Activated CD8-positive, alpha-beta T cell treated with anti-CD3 and anti-CD28 coated beads, Interleukin-2, amount 10 ng/mL, durations not matched to agents 7 days and 5 days (primary cell): ENCODE measurements at regions not wholly inside any gene's neighbourhood (a gene's known extent, or its start where the extent isn't known, plus 50 kb on each side); places are given as distances from the start of the nearest gene placed in this dataset.

Source experiments
- ATAC-seq: fragments of 150-1000 bp; cut with Tn5 transposase; one replicate; pipeline ENCODE4 v1.10.0; 2021; ENCODE audit warnings: moderate library complexity
- CTCF ChIA-PET: fragments of 350-600 bp; sonication (Branson Sonifier 250); formaldehyde crosslinking; loops from one replicate; lab custom pipeline; 2021; ENCODE audit warnings: antibody characterized with exemption; lab: Charles Lee
- POLR2A ChIA-PET: fragments of 350-600 bp; sonication (Branson Sonifier 250); formaldehyde crosslinking; loops from one replicate; lab custom pipeline; 2021; ENCODE audit warnings: antibody characterized with exemption; lab: Charles Lee
- DNase-seq: peaks from one replicate; pipeline ENCODE4 v3.0.0-alpha.2; 2020
- H3K27ac Mint-ChIP-seq: one replicate; pipeline ENCODE4 v1.8.0; 2021; ENCODE audit warnings: mild to moderate bottlenecking, mixed read lengths
- H3K27me3 Mint-ChIP-seq: one replicate; pipeline ENCODE4 v1.8.0; 2021; ENCODE audit warnings: low read depth, mixed read lengths
- H3K36me3 Mint-ChIP-seq: one replicate; pipeline ENCODE4 v1.8.0; 2021; ENCODE audit warnings: low read depth, mixed read lengths
- H3K4me1 Mint-ChIP-seq: one replicate; pipeline ENCODE4 v1.8.0; 2021; ENCODE audit warnings: low read depth, mixed read lengths
- H3K4me3 Mint-ChIP-seq: one replicate; pipeline ENCODE4 v1.8.0; 2021; ENCODE audit warnings: mild to moderate bottlenecking, mixed read lengths
- H3K9me3 Mint-ChIP-seq: one replicate; pipeline ENCODE4 v1.8.0; 2022; ENCODE audit warnings: mixed read lengths; ENCODE audit not compliant: insufficient read depth

- H3K4me3 Mint-ChIP-seq: no peak overlapping the region
- no peak for ATAC-seq
- ChIA-PET CTCF (no interaction called here), POLR2A (no interaction called here)
- no peaks in the 10 kb centered on the region for H3K36me3 Mint-ChIP-seq
- DNase-seq: no peak
- H3K9me3 Mint-ChIP-seq: no peaks in the 10 kb centered on the region
- H3K27me3 Mint-ChIP-seq: no peaks in the 10 kb centered on the region
- H3K27ac Mint-ChIP-seq: no peak overlapping the region
- H3K4me1 Mint-ChIP-seq: no peaks in the 10 kb centered on the region
These were observed 189.0 kb upstream of the MCTP2 start for GRCh38 chr15:94042180-94042928.

GRCh38 chr15:94041746-94042145 lies 189.6 kb upstream of the MCTP2 start:
- H3K4me1 Mint-ChIP-seq: no peaks in the 10 kb centered on the region
- H3K36me3 Mint-ChIP-seq: no peaks in the 10 kb centered on the region
- H3K27ac Mint-ChIP-seq: no peak overlapping the region
- H3K4me3 Mint-ChIP-seq: no peak overlapping the region
- POLR2A ChIA-PET: no interaction called here
- CTCF ChIA-PET: no interaction called here
- DNase-seq: no peak
- no peaks in the 10 kb centered on the region for H3K9me3 Mint-ChIP-seq
- no peaks in the 10 kb centered on the region for H3K27me3 Mint-ChIP-seq
- ATAC-seq: no peak

GRCh38 chr15:94040541-94041248 lies 190.7 kb upstream of the MCTP2 start:
- ChIA-PET POLR2A (no interaction called here), CTCF (no interaction called here)
- no peak overlapping the region for H3K4me3 Mint-ChIP-seq
- no peak overlapping the region for H3K27ac Mint-ChIP-seq
- no peaks in the 10 kb centered on the region for H3K27me3 Mint-ChIP-seq
- ATAC-seq (no peak), DNase-seq (no peak)
- H3K4me1 Mint-ChIP-seq: no peaks in the 10 kb centered on the region
- no peaks in the 10 kb centered on the region for H3K9me3 Mint-ChIP-seq
- no peaks in the 10 kb centered on the region for H3K36me3 Mint-ChIP-seq

- no peaks in the 10 kb centered on the region for H3K4me1 Mint-ChIP-seq
- ChIA-PET CTCF (no interaction called here), POLR2A (no interaction called here)
- DNase-seq: no peak
- no peak overlapping the region for H3K4me3 Mint-ChIP-seq
- no peaks in the 10 kb centered on the region for H3K36me3 Mint-ChIP-seq
- peaks cover 2% of the 10 kb centered on the region for H3K27me3 Mint-ChIP-seq
- no peak overlapping the region for H3K27ac Mint-ChIP-seq
- no peak for ATAC-seq
- H3K9me3 Mint-ChIP-seq: no peaks in the 10 kb centered on the region
These were observed 195.2 kb upstream of the MCTP2 start for GRCh38 chr15:94036156-94036555.

- H3K4me1 Mint-ChIP-seq: no peaks in the 10 kb centered on the region
- CTCF ChIA-PET: no interaction called here
These were observed 197.7 kb upstream of the MCTP2 start for GRCh38 chr15:94033683-94034020.

GRCh38 chr15:94033014-94033682 lies 198.2 kb upstream of the MCTP2 start:
- Mint-ChIP-seq H3K9me3 (no peaks in the 10 kb centered on the region), H3K4me1 (no peaks in the 10 kb centered on the region), H3K36me3 (no peaks in the 10 kb centered on the region), H3K27ac (no peak overlapping the region), H3K4me3 (no peak overlapping the region), H3K27me3 (peaks cover 2% of the 10 kb centered on the region)
- ATAC-seq (no peak), DNase-seq (no peak)
- ChIA-PET CTCF (no interaction called here), POLR2A (no interaction called here)

More at GRCh38 chr15:94033683-94034020, 197.7 kb upstream of the MCTP2 start:
- POLR2A ChIA-PET: no interaction called here
- DNase-seq: no peak
- ATAC-seq: no peak
- Mint-ChIP-seq H3K27ac (no peak overlapping the region), H3K27me3 (peaks cover 2% of the 10 kb centered on the region), H3K9me3 (no peaks in the 10 kb centered on the region), H3K4me3 (no peak overlapping the region), H3K36me3 (no peaks in the 10 kb centered on the region)

GRCh38 chr15:94032571-94032970 lies 198.8 kb upstream of the MCTP2 start:
- DNase-seq (no peak), ATAC-seq (no peak)
- ChIA-PET POLR2A (no interaction called here), CTCF (no interaction called here)
- Mint-ChIP-seq H3K9me3 (no peaks in the 10 kb centered on the region), H3K36me3 (no peaks in the 10 kb centered on the region), H3K4me1 (no peaks in the 10 kb centered on the region), H3K27ac (no peak overlapping the region), H3K27me3 (peaks cover 2% of the 10 kb centered on the region), H3K4me3 (no peak overlapping the region)

- no peaks in the 10 kb centered on the region for H3K4me1 Mint-ChIP-seq
- DNase-seq (no peak), ATAC-seq (no peak)
- ChIA-PET CTCF (no interaction called here), POLR2A (no interaction called here)
- no peaks in the 10 kb centered on the region for H3K9me3 Mint-ChIP-seq
- H3K27ac Mint-ChIP-seq: no peak overlapping the region
- no peaks in the 10 kb centered on the region for H3K36me3 Mint-ChIP-seq
- H3K4me3 Mint-ChIP-seq: no peak overlapping the region
- H3K27me3 Mint-ChIP-seq: peaks cover 2% of the 10 kb centered on the region
These were observed 200.3 kb upstream of the MCTP2 start for GRCh38 chr15:94031072-94031471.

GRCh38 chr15:94029495-94029894 lies 201.9 kb upstream of the MCTP2 start:
- POLR2A ChIA-PET: no interaction called here
- CTCF ChIA-PET: no interaction called here
- H3K4me1 Mint-ChIP-seq: no peaks in the 10 kb centered on the region
- H3K4me3 Mint-ChIP-seq: no peak overlapping the region
- H3K27ac Mint-ChIP-seq: no peak overlapping the region
- H3K27me3 Mint-ChIP-seq: peaks cover 2% of the 10 kb centered on the region
- H3K9me3 Mint-ChIP-seq: no peaks in the 10 kb centered on the region
- no peak for DNase-seq
- ATAC-seq: no peak
- H3K36me3 Mint-ChIP-seq: no peaks in the 10 kb centered on the region

- peaks cover 2% of the 10 kb centered on the region for H3K27me3 Mint-ChIP-seq
- no peaks in the 10 kb centered on the region for H3K9me3 Mint-ChIP-seq
These were observed 202.6 kb upstream of the MCTP2 start for GRCh38 chr15:94028809-94029208.

GRCh38 chr15:94028121-94028520 lies 203.2 kb upstream of the MCTP2 start:
- ChIA-PET POLR2A (no interaction called here), CTCF (no interaction called here)
- Mint-ChIP-seq H3K4me3 (no peak overlapping the region), H3K4me1 (no peaks in the 10 kb centered on the region), H3K27me3 (no peaks in the 10 kb centered on the region), H3K9me3 (no peaks in the 10 kb centered on the region), H3K27ac (no peak overlapping the region), H3K36me3 (no peaks in the 10 kb centered on the region)
- DNase-seq (no peak), ATAC-seq (no peak)

More at GRCh38 chr15:94028809-94029208, 202.6 kb upstream of the MCTP2 start:
- Mint-ChIP-seq H3K4me3 (no peak overlapping the region), H3K27ac (no peak overlapping the region), H3K36me3 (no peaks in the 10 kb centered on the region), H3K4me1 (no peaks in the 10 kb centered on the region)
- ATAC-seq: no peak
- ChIA-PET POLR2A (no interaction called here), CTCF (no interaction called here)
- no peak for DNase-seq

- Mint-ChIP-seq H3K27me3 (no peaks in the 10 kb centered on the region), H3K4me1 (no peaks in the 10 kb centered on the region), H3K36me3 (no peaks in the 10 kb centered on the region), H3K27ac (no peak overlapping the region), H3K4me3 (no peak overlapping the region), H3K9me3 (no peaks in the 10 kb centered on the region)
- ATAC-seq: no peak
- POLR2A ChIA-PET: no interaction called here
- DNase-seq: no peak
- CTCF ChIA-PET: no interaction called here
These were observed 203.8 kb upstream of the MCTP2 start for GRCh38 chr15:94027581-94027980.
